GM12872 (cell line): ENCODE measurements at regions not wholly inside any gene's neighbourhood (a gene's known extent, or its start where the extent isn't known, plus 50 kb on each side); places are given as distances from the start of the nearest gene placed in this dataset.

ENCODE experiments used
- TF ChIP-seq, protein P1 (sequence below): IDR thresholded peaks from 3 replicates; pipeline ENCODE4 v1.5.1; 2011; ENCODE audit warnings: low read depth, mild to moderate bottlenecking, low read length, moderate library complexity; ENCODE audit not compliant: insufficient read depth

DNA sequence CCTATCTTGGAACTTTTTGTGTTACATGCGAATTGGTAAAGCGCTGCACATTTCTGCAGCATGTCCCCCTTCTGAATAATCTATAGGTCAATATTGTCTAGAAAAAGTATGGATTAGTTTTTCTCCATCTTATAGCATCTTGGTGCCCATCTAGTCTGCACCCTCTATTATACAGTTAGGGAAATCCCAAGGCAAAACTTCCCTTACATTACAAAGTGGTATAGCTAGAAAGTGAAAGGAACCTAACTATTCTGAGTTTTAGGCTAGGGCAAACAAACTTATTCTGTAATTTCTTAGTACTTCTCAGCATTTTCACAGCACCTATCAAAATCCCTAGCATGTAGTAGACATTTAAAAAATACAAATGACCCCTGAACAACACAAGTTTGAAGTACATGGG, 133.5 kb upstream of the CCDC28A start:
- TF ChIP-seq, protein P1, sequence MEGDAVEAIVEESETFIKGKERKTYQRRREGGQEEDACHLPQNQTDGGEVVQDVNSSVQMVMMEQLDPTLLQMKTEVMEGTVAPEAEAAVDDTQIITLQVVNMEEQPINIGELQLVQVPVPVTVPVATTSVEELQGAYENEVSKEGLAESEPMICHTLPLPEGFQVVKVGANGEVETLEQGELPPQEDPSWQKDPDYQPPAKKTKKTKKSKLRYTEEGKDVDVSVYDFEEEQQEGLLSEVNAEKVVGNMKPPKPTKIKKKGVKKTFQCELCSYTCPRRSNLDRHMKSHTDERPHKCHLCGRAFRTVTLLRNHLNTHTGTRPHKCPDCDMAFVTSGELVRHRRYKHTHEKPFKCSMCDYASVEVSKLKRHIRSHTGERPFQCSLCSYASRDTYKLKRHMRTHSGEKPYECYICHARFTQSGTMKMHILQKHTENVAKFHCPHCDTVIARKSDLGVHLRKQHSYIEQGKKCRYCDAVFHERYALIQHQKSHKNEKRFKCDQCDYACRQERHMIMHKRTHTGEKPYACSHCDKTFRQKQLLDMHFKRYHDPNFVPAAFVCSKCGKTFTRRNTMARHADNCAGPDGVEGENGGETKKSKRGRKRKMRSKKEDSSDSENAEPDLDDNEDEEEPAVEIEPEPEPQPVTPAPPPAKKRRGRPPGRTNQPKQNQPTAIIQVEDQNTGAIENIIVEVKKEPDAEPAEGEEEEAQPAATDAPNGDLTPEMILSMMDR: no peak

DNA sequence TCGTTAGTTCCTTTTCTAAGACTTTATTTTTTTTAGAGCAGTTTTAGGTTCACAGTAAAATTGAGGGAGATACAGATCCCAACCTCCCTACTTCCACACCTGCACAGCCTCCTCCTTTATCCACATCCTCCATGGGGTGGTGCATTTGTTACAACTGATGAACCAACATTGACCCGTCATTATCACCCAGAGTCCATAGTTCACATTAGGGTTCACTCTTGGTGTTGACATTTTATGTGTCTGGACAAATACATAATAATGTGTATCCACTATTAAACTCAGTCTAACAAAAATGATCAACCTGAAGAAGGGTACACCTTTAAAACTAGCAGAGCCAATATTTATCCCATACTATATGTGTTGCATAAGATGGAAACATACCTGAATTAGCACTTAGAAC, 130.4 kb upstream of the CCDC28A start:
- TF ChIP-seq, protein P1: no peak

DNA sequence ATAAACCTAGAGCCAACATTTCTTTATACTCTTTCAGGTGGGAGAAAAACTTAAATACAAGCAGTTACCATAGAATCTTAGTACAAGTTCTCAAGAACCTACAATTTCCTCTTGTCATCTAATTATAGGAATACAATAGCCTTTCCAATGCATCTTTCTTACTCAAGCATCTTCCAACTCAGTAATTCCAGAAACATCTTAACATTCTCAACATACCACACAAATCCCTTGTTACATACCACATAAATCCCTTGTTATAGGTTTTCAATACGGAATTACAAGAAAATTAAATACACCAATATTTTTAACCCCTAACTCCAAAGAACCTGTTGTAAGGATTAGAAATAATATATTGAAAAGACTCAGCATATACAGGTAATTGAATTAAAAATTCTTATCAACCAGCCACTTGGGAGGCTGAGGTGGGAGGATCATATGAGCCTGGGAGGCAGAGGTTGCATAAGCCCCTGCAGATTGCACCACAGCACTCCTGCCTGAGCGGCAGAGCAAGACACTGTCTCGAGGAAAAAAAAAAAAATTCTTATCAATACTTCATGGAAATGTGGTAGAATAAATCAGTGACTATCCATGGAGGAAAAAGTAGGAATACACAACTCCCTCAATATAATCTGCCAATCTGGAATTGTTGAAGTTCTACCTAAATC, 127.5 kb upstream of the CCDC28A start:
- TF ChIP-seq, protein P1: no peak

DNA sequence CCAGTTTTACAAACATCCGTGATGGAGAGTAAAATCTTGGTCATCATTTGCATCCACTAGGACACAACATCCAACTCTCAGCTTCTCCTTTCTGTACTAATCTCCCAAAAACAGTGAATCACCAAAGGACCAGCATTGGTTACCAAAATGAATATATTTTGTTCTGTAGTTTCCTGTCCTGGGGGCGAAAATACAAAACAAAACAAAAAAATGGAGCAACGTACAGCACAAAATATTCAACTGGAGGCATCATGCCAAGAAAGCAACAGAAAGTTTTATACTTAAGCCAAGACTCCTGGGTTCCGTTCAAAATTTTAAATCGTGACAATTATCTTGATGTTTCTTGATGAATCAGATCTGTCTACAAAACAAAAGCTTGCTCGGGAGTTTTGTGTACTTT, 126.6 kb upstream of the CCDC28A start:
- TF ChIP-seq, protein P1: no peak

DNA sequence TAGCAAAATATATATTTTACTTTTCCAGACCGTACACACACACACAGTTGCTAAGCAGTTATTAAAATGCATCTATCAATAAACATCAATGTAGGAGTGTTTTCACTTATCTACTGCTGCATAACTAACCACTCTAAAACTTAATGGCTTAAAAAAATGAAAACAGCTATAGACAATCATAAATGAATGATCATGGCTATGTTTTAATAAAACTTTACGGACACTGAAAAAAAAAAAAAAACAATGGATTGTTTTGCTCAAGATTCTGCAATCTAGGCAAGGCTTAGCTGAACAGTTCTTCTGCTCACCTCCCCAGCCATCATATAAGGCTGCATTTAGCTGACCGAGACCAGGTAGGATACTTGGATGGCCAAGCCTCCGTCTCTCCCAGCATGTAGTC, 125.4 kb upstream of the CCDC28A start:
- TF ChIP-seq, protein P1: no peak

DNA sequence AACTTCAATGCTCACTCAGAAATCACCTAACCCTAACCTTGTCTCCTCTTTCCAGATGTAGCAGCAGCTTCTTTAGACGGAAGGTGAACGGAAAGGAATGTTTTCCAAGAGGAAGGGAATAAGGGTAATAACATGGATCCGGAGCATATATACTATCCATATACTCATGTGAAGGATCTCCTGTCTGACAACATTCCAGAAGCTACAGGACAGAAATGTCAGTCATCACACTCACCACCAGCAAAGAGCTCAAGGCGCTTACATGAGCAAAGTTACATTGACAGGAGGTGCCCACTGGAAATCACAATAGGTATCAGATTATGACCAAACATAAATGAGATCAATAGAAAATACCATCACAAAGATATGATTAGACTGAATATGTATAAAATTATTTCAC, 122.1 kb upstream of the CCDC28A start:
- TF ChIP-seq, protein P1: no peak

DNA sequence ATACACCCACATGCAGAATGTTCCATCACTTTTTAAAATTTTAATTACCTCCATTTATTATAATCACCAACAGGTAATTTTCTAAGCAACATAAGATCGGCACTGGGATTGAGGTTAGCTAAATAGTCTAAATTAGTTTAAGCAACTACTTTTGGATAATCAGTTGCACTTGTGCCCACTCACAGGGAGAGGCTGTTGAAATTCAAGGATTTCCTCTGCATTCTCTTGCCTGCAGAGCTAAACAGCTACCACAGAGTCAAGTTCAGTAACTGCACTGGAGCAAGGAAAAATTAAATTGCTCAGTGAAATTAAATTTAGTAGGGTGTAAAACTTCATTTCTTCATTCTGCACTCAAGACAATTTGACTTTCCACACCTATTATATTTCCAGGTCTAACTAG, 120.7 kb upstream of the CCDC28A start:
- TF ChIP-seq, protein P1: no peak
